SK-N-SH treated with all-trans-retinoic acid at 6 μM for 48 hours (cell line): ENCODE measurements at regions not wholly inside any gene's neighbourhood (a gene's known extent, or its start where the extent isn't known, plus 50 kb on each side); places are given as distances from the start of the nearest gene placed in this dataset.

Experiments used
- ARNTL ChIP-seq: fragments of 450-650 bp; formaldehyde crosslinking; IDR thresholded peaks from 2 replicates; pipeline ENCODE4 v1.5.0; 2020; ENCODE audit warnings: low read depth, mild to moderate bottlenecking, moderate library complexity, borderline replicate concordance
- CSDC2 ChIP-seq: fragments of 250-450 bp; sonication (Bioruptor Pico); IDR thresholded peaks from 2 replicates; pipeline ENCODE4 v1.5.0; 2020; ENCODE audit warnings: mild to moderate bottlenecking, moderate library complexity
- ESRRG ChIP-seq: fragments of 250-450 bp; sonication (Bioruptor Pico); IDR thresholded peaks from 2 replicates; pipeline ENCODE4 v1.6.1; 2021; ENCODE audit warnings: mild to moderate bottlenecking
- GLIS3 ChIP-seq: fragments of 250-450 bp; sonication (Bioruptor Pico); IDR thresholded peaks from 2 replicates; pipeline ENCODE4 v1.5.0; 2020; ENCODE audit warnings: mild to moderate bottlenecking, moderate library complexity
- OSR1 ChIP-seq: fragments of 250-450 bp; sonication (Bioruptor Pico); IDR thresholded peaks from 2 replicates; pipeline ENCODE4 v1.8.0; 2022; ENCODE audit warnings: moderate library complexity, mild to moderate bottlenecking, inconsistent platforms
- TCF4 ChIP-seq: fragments of 250-450 bp; sonication (Bioruptor Pico); IDR thresholded peaks from 2 replicates; pipeline ENCODE4 v1.8.0; 2021; ENCODE audit warnings: mild to moderate bottlenecking, moderate library complexity, borderline replicate concordance
- ZC3H10 ChIP-seq: fragments of 250-450 bp; sonication (Bioruptor Pico); IDR thresholded peaks from 2 replicates; pipeline ENCODE4 v1.5.1; 2021; ENCODE audit warnings: mild to moderate bottlenecking, moderate library complexity
- ZFP30 ChIP-seq: fragments of 450-650 bp; formaldehyde crosslinking; IDR thresholded peaks from 2 replicates; pipeline ENCODE4 v1.5.0; 2022; ENCODE audit warnings: mild to moderate bottlenecking, moderate library complexity
- ZNF565 ChIP-seq: fragments of 450-650 bp; formaldehyde crosslinking; conservative IDR thresholded peaks from 2 replicates; pipeline ENCODE4 v1.5.0; 2020; ENCODE audit warnings: low read depth, mild to moderate bottlenecking, moderate library complexity
- TF ChIP-seq, protein P1 (sequence below): fragments of 250-450 bp; sonication (Bioruptor Pico); IDR thresholded peaks from 2 replicates; pipeline ENCODE4 v1.8.0; 2020; ENCODE audit warnings: mild to moderate bottlenecking, moderate library complexity, borderline replicate concordance
- TF ChIP-seq, protein P2 (sequence below): fragments of 250-450 bp; sonication (Bioruptor Pico); IDR thresholded peaks from 2 replicates; pipeline ENCODE4 v1.5.1; 2020; ENCODE audit warnings: low read depth, mild to moderate bottlenecking, moderate library complexity

DNA sequence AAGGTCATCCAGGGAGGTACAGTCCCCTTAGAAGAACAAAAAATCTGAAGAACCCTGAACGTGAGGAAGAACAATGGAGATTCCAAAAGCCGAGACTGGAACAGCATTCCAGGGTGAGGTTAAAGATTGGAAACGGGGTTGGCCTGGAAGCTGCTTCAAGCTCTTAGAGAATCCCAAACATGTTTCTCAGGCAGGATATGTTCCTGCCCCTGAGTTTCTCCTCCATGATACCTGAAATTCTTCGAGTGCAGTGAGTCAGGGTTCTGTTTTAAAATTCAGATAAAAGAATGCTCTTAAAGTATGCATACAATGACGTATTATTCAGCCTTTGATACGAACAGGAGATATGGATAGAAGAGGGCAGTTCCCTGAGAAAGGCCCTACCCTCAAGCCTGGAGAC lies 293.1 kb downstream of the HS3ST3B1 start:
- TF ChIP-seq TCF4 (CRISPR knock-in tag) (no peak), ARNTL (CRISPR knock-in tag) (no peak), ZFP30 (CRISPR knock-in tag) (no peak), ESRRG (CRISPR knock-in tag) (no peak), OSR1 (CRISPR knock-in tag) (no peak), ZNF565 (CRISPR knock-in tag) (no peak), CSDC2 (no peak), GLIS3 (CRISPR knock-in tag) (no peak), ZC3H10 (no peak)
- TF ChIP-seq, protein P1, sequence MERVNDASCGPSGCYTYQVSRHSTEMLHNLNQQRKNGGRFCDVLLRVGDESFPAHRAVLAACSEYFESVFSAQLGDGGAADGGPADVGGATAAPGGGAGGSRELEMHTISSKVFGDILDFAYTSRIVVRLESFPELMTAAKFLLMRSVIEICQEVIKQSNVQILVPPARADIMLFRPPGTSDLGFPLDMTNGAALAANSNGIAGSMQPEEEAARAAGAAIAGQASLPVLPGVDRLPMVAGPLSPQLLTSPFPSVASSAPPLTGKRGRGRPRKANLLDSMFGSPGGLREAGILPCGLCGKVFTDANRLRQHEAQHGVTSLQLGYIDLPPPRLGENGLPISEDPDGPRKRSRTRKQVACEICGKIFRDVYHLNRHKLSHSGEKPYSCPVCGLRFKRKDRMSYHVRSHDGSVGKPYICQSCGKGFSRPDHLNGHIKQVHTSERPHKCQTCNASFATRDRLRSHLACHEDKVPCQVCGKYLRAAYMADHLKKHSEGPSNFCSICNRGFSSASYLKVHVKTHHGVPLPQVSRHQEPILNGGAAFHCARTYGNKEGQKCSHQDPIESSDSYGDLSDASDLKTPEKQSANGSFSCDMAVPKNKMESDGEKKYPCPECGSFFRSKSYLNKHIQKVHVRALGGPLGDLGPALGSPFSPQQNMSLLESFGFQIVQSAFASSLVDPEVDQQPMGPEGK (CRISPR knock-in tag) = no peak
- TF ChIP-seq, protein P2, sequence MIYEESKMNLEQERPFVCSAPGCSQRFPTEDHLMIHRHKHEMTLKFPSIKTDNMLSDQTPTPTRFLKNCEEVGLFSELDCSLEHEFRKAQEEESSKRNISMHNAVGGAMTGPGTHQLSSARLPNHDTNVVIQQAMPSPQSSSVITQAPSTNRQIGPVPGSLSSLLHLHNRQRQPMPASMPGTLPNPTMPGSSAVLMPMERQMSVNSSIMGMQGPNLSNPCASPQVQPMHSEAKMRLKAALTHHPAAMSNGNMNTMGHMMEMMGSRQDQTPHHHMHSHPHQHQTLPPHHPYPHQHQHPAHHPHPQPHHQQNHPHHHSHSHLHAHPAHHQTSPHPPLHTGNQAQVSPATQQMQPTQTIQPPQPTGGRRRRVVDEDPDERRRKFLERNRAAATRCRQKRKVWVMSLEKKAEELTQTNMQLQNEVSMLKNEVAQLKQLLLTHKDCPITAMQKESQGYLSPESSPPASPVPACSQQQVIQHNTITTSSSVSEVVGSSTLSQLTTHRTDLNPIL (CRISPR knock-in tag) = no peak
